Mucosa of rectum (tissue), 2 donors: ENCODE measurements at regions not wholly inside any gene's neighbourhood (a gene's known extent, or its start where the extent isn't known, plus 50 kb on each side); places are given as distances from the start of the nearest gene placed in this dataset.

ENCODE experiments used
- H3K27ac ChIP-seq, 2 donors: one replicate each; pipeline ENCODE4 v1.7.0; 2013; ENCODE audit warnings: inconsistent platforms in 2 of 2, low read depth in 2 of 2, low read length in 2 of 2
- H3K27me3 ChIP-seq, 2 donors: one replicate each; pipeline ENCODE4 v1.7.0; 2013; ENCODE audit warnings: low read length in 2 of 2; ENCODE audit not compliant: control insufficient read depth in 2 of 2, insufficient read depth in 2 of 2
- H3K36me3 ChIP-seq, 2 donors: one replicate each; pipeline ENCODE4 v1.7.0; 2013; ENCODE audit warnings: low read length in 2 of 2; ENCODE audit not compliant: control insufficient read depth in 2 of 2, insufficient read depth in 2 of 2
- H3K4me1 ChIP-seq, 2 donors: one replicate each; pipeline ENCODE4 v1.7.0; 2013; ENCODE audit warnings: low read length in 2 of 2, mild to moderate bottlenecking in 1 of 2; ENCODE audit not compliant: control insufficient read depth in 2 of 2, insufficient read depth in 2 of 2
- H3K4me3 ChIP-seq, 2 donors: one replicate each; pipeline ENCODE4 v1.7.0; 2013; ENCODE audit warnings: low read length in 2 of 2
- H3K9ac ChIP-seq, 2 donors: one replicate each; pipeline ENCODE4 v1.7.0; 2013; ENCODE audit warnings: low read length in 2 of 2, low read depth in 1 of 2, mild to moderate bottlenecking in 1 of 2
- H3K9me3 ChIP-seq, 2 donors: one replicate each; pipeline ENCODE4 v1.7.0; 2013; ENCODE audit warnings: low read length in 2 of 2; ENCODE audit not compliant: control insufficient read depth in 2 of 2
- donor health status: healthy.
- donor health status: Normal muscosa, but diverticular disease.

- no peaks in the 10 kb centered on the region for H3K9me3 ChIP-seq
- no peaks in the 10 kb centered on the region for H3K4me1 ChIP-seq
- no peak overlapping the region for H3K4me3 ChIP-seq
- no peaks in the 10 kb centered on the region for H3K27me3 ChIP-seq
- no peak overlapping the region for H3K27ac ChIP-seq
- H3K9ac ChIP-seq = no peak overlapping the region
- no peaks in the 10 kb centered on the region for H3K36me3 ChIP-seq
Observed at GRCh38 chr5:97529354-97529985, 346.4 kb upstream of the RIOK2 start.

DNA sequence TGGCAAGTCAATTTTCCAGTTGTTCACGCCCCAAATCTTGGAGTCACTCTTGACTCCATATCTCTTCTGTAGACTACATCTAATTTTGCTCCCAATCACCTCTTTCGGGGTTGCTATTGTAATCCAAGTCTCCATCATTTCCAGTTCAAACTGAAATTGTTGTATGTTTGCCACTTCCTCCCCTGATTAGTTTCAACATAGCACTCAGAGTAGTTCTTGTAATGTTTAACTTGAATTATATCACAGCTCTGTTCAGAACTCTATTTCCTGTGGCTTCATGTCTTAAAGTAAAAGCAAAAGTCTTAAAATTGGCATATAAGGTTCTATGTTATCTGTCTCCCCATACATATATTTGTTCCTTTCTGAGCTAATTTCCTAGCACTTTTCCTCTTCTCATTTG is 348.5 kb upstream of the RIOK2 start:
- Histone ChIP-seq H3K27me3 (no peaks in the 10 kb centered on the region), H3K36me3 (no peaks in the 10 kb centered on the region), H3K9ac (no peak overlapping the region), H3K4me3 (no peak overlapping the region), H3K9me3 (no peaks in the 10 kb centered on the region), H3K27ac (no peak overlapping the region), H3K4me1 (no peaks in the 10 kb centered on the region)

DNA sequence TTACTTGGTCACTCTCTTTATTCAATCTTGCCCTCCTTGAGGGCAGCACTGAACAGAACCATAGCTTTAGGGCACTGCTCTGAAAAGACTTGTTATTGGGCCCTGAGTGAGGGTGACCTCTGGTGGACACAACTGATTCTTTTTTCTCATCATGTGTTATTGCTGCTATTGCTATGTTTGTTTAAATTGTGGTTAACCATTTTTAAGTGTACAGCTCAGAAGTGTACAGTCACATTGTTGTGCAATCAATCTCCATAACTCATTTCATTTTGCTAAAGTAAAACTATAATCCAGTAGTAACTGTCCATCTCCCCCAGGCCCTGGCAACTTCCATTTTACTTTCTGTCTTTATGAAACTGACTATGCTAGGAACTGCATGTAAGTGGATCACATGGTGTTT is 351.1 kb upstream of the RIOK2 start:
- Histone ChIP-seq H3K27ac (no peak overlapping the region), H3K36me3 (no peaks in the 10 kb centered on the region), H3K27me3 (no peaks in the 10 kb centered on the region), H3K4me1 (no peaks in the 10 kb centered on the region), H3K9me3 (no peaks in the 10 kb centered on the region), H3K9ac (no peak overlapping the region), H3K4me3 (no peak overlapping the region)

DNA sequence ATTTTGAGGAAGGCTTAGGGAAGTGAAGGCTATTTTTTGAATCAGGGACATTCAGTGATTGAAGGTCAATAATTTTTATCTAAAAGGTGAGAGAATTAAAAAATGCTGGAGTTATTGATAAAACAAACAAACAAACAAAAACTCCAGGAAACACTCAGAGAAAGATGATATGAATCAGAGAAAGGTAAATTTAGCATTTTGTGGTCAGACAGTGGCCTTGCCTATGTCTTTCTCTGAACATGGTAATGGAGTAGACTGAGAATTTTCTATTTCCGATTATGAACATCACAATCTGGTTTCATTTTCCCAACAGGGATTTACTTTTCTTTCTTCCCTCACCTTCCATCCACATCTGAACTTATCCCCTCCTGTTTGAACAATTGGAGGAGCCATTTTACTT is 353.6 kb upstream of the RIOK2 start:
- H3K9me3 ChIP-seq = no peaks in the 10 kb centered on the region

DNA sequence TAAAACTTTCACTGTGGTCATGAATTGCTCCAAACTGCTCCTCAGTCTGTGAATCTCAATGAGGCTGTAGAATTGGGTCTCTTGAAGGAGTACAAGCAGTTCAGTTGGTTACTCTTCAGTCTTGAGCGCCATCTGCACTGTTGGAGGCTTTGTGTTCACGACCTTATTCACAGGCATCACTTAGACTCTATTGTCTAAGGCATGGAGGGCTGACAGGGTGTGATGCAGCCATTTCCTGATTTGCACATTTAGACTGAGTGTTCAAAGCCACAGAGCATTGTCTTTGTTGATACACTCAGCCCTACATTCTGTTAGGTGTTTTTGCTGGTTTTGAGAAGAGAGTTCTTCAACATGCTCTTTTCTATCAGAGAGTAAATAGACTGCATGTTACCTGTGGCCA is 355.9 kb upstream of the RIOK2 start:
- Histone ChIP-seq H3K4me1 (no peaks in the 10 kb centered on the region), H3K4me3 (no peak overlapping the region), H3K9me3 (no peaks in the 10 kb centered on the region), H3K36me3 (no peaks in the 10 kb centered on the region), H3K27ac (no peak overlapping the region), H3K9ac (no peak overlapping the region), H3K27me3 (no peaks in the 10 kb centered on the region)

More for the DNA sequence above, 353.6 kb upstream of the RIOK2 start:
- Histone ChIP-seq H3K9ac (no peak overlapping the region), H3K4me3 (no peak overlapping the region), H3K36me3 (no peaks in the 10 kb centered on the region), H3K27me3 (no peaks in the 10 kb centered on the region), H3K4me1 (no peaks in the 10 kb centered on the region), H3K27ac (no peak overlapping the region)

GRCh38 chr5:97541864-97542263 is 358.8 kb upstream of the RIOK2 start:
- no peak overlapping the region for H3K9ac ChIP-seq
- no peaks in the 10 kb centered on the region for H3K36me3 ChIP-seq
- no peak overlapping the region for H3K4me3 ChIP-seq
- no peak overlapping the region for H3K27ac ChIP-seq
- no peaks in the 10 kb centered on the region for H3K9me3 ChIP-seq
- H3K27me3 ChIP-seq = no peaks in the 10 kb centered on the region
- no peaks in the 10 kb centered on the region for H3K4me1 ChIP-seq

DNA sequence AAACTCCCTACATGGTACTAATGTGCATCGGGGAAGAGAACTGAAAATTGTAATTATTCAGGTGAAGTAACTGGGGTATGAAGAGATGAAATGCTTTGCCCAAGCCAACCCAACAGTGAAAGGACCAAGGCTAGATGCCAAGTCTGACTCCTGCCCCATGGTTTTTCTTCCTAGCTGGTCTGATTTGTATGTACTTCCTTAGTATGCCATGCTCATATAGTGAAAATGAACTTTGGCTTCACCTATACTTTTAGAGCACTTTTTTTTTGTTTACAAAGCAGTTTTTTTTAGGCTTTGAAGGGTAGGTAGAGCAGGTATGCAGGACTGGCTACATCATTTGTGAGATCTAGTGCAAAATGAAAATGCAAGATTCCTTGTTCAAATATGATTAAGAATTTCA is 359.4 kb upstream of the RIOK2 start:
- H3K4me3 ChIP-seq = no peak overlapping the region
- H3K36me3 ChIP-seq = no peaks in the 10 kb centered on the region
- H3K4me1 ChIP-seq = no peaks in the 10 kb centered on the region
- no peaks in the 10 kb centered on the region for H3K9me3 ChIP-seq
- H3K27ac ChIP-seq = no peak overlapping the region
- no peak overlapping the region for H3K9ac ChIP-seq
- no peaks in the 10 kb centered on the region for H3K27me3 ChIP-seq

DNA sequence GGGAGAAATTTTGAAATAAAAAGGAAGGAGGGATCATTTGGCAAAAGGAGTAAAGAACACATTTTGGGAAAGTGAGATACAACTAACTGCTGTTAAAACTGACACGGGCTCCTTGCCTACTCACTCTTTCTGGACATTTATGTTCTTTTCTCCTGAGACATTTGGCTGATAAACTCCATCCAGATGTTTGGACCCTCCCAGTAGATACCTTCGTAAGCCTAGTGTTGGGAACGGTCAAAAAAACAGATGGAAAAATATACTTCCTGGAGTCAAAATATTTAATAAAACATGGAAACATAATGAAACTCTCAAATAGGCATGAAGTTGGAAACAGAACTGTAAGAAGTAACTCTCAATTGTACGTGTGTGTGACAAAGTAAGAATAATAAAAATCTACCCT is 360.1 kb upstream of the RIOK2 start:
- Histone ChIP-seq H3K36me3 (no peaks in the 10 kb centered on the region), H3K9ac (no peak overlapping the region), H3K27me3 (no peaks in the 10 kb centered on the region), H3K9me3 (no peaks in the 10 kb centered on the region), H3K4me1 (peaks cover 0 to under 1% of the 10 kb centered on the region in 2 donors), H3K27ac (no peak overlapping the region), H3K4me3 (no peak overlapping the region)

DNA sequence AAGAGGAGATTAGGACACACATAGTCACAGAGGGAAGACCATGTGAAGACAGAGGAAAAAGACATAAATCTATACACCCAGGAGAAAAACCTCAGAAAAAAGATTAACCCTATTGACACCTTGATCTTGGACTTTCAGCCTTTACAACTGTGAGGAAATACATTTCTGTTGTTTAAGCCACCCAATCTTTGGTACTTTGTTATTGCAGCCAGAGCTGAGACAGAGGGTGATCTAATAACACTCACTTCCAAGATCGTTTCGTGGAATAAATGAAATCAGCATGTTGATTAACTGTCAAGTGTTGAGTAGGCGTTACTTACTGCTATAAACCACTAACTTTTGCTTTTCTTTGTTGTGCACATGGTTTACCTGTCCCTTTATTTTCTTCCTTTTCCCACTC is 361.2 kb upstream of the RIOK2 start:
- no peak overlapping the region for H3K9ac ChIP-seq
- peaks cover 0 to 5% of the 10 kb centered on the region in 2 donors for H3K4me1 ChIP-seq
- no peaks in the 10 kb centered on the region for H3K36me3 ChIP-seq
- H3K27me3 ChIP-seq = no peaks in the 10 kb centered on the region
- no peak overlapping the region for H3K4me3 ChIP-seq
- no peak overlapping the region for H3K27ac ChIP-seq
- H3K9me3 ChIP-seq = no peaks in the 10 kb centered on the region

- Histone ChIP-seq H3K27me3 (no peaks in the 10 kb centered on the region), H3K9me3 (no peaks in the 10 kb centered on the region), H3K27ac (no peak overlapping the region), H3K36me3 (no peaks in the 10 kb centered on the region), H3K4me3 (no peak overlapping the region), H3K9ac (no peak overlapping the region), H3K4me1 (peaks cover 0 to 5% of the 10 kb centered on the region in 2 donors)
Observed at GRCh38 chr5:97544678-97545077, 361.6 kb upstream of the RIOK2 start.

DNA sequence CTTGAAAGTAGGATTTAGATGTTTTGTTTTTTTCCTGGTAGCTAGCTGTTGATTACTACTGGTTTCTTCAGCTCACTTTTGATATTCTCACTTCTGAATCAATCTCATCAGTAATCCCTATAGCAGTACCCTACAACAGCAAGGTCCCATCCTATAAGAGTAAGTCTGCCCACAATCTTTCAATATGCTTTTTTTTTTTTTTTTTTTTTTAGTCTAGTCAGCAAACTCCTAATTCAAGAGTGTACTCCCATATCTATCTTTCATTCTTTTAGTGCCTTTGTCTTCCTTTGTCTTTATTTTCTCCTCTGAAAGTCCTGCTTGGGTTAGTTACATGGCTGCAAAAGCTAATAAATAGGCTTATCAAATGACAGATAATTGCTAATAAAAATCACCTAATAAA is 362.4 kb upstream of the RIOK2 start:
- H3K9me3 ChIP-seq = no peaks in the 10 kb centered on the region
- H3K27ac ChIP-seq = no peak overlapping the region
- H3K4me1 ChIP-seq = peaks cover 0 to 5% of the 10 kb centered on the region in 2 donors
- no peaks in the 10 kb centered on the region for H3K36me3 ChIP-seq
- no peak overlapping the region for H3K4me3 ChIP-seq
- no peaks in the 10 kb centered on the region for H3K27me3 ChIP-seq
- H3K9ac ChIP-seq = no peak overlapping the region
